Ishikawa (cell line): ENCODE measurements at regions not wholly inside any gene's neighbourhood (a gene's known extent, or its start where the extent isn't known, plus 50 kb on each side); places are given as distances from the start of the nearest gene placed in this dataset.

Experiments
- CEBPB ChIP-seq: IDR thresholded peaks from 2 replicates; pipeline ENCODE4 v1.6.1; 2012
- CREB1 ChIP-seq: IDR thresholded peaks from 2 replicates; pipeline ENCODE4 v1.6.1; 2012; ENCODE audit warnings: low read depth
- EGR1 ChIP-seq: IDR thresholded peaks from 2 replicates; pipeline ENCODE4 v1.6.1; 2012
- EP300 ChIP-seq: IDR thresholded peaks from 2 replicates; pipeline ENCODE4 v1.6.1; 2012; ENCODE audit warnings: borderline replicate concordance
- FOXM1 ChIP-seq: IDR thresholded peaks from 2 replicates; pipeline ENCODE4 v1.6.1; 2012; ENCODE audit warnings: low read depth, borderline replicate concordance
- MAX ChIP-seq: IDR thresholded peaks from 2 replicates; pipeline ENCODE4 v1.6.1; 2012
- NFIC ChIP-seq: IDR thresholded peaks from 2 replicates; pipeline ENCODE4 v1.6.1; 2012
- RAD21 ChIP-seq: IDR thresholded peaks from 2 replicates; pipeline ENCODE4 v1.6.1; 2012; ENCODE audit warnings: low read depth
- TAF1 ChIP-seq: IDR thresholded peaks from 2 replicates; pipeline ENCODE4 v1.6.1; 2012; ENCODE audit warnings: low read depth, mild to moderate bottlenecking
- TCF12 ChIP-seq: IDR thresholded peaks from 2 replicates; pipeline ENCODE4 v1.6.1; 2012; ENCODE audit warnings: low read depth
- TEAD4 ChIP-seq: IDR thresholded peaks from 2 replicates; pipeline ENCODE4 v1.6.1; 2012
- USF1 ChIP-seq: IDR thresholded peaks from 2 replicates; pipeline ENCODE4 v1.6.1; 2012
- YY1 ChIP-seq: IDR thresholded peaks from 2 replicates; pipeline ENCODE4 v1.6.1; 2012; ENCODE audit warnings: low read depth
- ZBTB7A ChIP-seq: IDR thresholded peaks from 2 replicates; pipeline ENCODE4 v1.6.1; 2012; ENCODE audit warnings: low read depth
- TF ChIP-seq, protein P1 (sequence below): IDR thresholded peaks from 2 replicates; pipeline ENCODE4 v1.6.1; 2012; ENCODE audit warnings: low read depth, mild to moderate bottlenecking

- TF ChIP-seq RAD21 (no peak), FOXM1 (no peak), TCF12 (no peak), YY1 (no peak), EP300 (no peak), MAX (no peak), USF1 (no peak), TEAD4 (no peak), NFIC (no peak), CREB1 (no peak), EGR1 (no peak), TAF1 (no peak)
- TF ChIP-seq, protein P1, sequence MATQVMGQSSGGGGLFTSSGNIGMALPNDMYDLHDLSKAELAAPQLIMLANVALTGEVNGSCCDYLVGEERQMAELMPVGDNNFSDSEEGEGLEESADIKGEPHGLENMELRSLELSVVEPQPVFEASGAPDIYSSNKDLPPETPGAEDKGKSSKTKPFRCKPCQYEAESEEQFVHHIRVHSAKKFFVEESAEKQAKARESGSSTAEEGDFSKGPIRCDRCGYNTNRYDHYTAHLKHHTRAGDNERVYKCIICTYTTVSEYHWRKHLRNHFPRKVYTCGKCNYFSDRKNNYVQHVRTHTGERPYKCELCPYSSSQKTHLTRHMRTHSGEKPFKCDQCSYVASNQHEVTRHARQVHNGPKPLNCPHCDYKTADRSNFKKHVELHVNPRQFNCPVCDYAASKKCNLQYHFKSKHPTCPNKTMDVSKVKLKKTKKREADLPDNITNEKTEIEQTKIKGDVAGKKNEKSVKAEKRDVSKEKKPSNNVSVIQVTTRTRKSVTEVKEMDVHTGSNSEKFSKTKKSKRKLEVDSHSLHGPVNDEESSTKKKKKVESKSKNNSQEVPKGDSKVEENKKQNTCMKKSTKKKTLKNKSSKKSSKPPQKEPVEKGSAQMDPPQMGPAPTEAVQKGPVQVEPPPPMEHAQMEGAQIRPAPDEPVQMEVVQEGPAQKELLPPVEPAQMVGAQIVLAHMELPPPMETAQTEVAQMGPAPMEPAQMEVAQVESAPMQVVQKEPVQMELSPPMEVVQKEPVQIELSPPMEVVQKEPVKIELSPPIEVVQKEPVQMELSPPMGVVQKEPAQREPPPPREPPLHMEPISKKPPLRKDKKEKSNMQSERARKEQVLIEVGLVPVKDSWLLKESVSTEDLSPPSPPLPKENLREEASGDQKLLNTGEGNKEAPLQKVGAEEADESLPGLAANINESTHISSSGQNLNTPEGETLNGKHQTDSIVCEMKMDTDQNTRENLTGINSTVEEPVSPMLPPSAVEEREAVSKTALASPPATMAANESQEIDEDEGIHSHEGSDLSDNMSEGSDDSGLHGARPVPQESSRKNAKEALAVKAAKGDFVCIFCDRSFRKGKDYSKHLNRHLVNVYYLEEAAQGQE, result no peak
These were observed 70.7 kb upstream of the PDC start for GRCh38 chr1:186531561-186532165.

DNA sequence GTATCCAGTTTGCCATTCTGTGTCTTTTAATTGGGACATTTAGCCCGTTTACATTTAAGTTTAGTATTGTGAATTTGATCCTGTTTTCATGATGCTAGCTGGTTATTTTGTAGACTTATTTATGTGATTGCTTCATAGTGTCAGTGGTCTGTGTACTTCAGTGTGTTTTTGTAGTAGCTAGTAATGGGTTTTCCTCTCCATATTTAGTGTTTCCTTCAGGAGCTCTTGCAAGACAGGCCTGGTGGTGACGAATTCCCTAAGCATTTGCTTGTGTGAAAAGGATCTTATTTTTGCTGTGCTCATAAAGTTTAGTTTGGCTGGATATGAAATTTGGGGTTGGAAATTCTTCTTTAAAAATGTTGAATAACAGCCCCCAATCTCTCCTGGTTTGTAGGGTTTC is 69.2 kb upstream of the PDC start:
- TF ChIP-seq NFIC (no peak), EGR1 (no peak), TAF1 (no peak)

DNA sequence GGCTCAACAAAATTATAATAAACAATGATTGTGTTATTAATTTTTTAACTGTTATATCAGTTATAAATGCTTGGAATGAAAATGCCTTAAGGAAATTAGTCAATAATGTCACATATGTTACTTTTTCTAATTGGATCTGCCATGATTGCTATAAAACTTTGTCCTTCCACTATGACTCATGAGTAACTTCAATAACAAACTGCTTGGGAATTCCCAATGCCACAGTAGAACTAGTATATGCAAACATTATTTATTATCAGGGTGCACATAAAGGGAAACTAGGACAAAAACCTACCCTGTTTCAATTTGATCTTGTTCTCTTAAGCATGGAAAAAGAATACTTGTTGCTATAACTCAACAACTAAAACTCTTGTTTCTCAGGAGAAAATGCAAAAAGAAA is 59.1 kb upstream of the PDC start:
- TF ChIP-seq MAX (no peak), FOXM1 (no peak), CEBPB (no peak), TAF1 (no peak), RAD21 (no peak), ZBTB7A (no peak), EGR1 (no peak), NFIC (no peak), USF1 (no peak), TEAD4 (no peak), EP300 (no peak), CREB1 (no peak), TCF12 (no peak), YY1 (no peak)
- TF ChIP-seq, protein P1, result no peak

DNA sequence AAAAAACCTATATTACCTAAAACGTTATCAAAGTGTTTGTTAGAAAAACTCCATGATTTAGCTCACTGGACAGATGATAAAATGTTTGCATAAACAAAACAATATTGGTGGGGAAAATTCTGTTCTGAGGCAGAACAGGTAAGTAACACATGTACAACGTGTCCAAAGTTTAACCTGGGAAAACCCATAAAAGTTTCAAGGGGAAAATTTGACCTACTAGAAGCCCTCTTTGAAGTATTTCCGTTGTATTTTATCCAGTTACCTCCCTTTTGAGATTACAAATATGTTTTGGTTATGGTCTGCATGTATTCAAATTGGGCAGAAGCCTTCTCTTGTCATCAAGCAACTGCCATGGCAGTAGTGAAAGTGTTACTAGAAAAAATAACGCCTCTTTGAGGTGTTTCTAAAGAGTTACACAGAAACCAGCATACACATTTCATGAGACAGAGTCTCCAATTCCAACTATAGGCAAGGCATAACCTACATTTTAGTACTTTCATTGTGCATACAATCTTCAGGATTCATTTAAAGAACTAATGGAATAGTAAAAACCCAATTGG is 58.0 kb upstream of the PDC start:
- TF ChIP-seq ZBTB7A (no peak), EGR1 (no peak), CEBPB (no peak), EP300 (no peak), CREB1 (no peak), TAF1 (no peak), USF1 (no peak), FOXM1 (no peak), TEAD4 (no peak), TCF12 (no peak), RAD21 (no peak), YY1 (no peak), NFIC (no peak)
- TF ChIP-seq, protein P1, result no peak
